SK-N-SH (cell line): ENCODE measurements at regions not wholly inside any gene's neighbourhood (a gene's known extent, or its start where the extent isn't known, plus 50 kb on each side); places are given as distances from the start of the nearest gene placed in this dataset.

Experiments used
- CTCF ChIA-PET: fragments of 300-600, 350-600 bp; formaldehyde crosslinking; extraction: SDS; loops from one replicate; lab custom pipeline; 2021; lab: Yijun Ruan, JAX
- POLR2A ChIA-PET: fragments of 350-600 bp; sonication (Branson Sonifier 250); formaldehyde crosslinking; extraction: SDS; loops from one replicate; lab custom pipeline; 2020; ENCODE audit warnings: antibody characterized with exemption, inconsistent platforms; lab: Yijun Ruan, JAX
- DNase-seq: peaks from one replicate; pipeline ENCODE4 v3.0.0; 2012
- H2AFZ ChIP-seq: fragments of 200-600 bp; sonication (generic); 2 replicates; pipeline ENCODE4 v1.8.1; 2016; ENCODE audit warnings: antibody characterized with exemption, mild to moderate bottlenecking, low read depth
- H3F3A ChIP-seq: fragments of 200-600 bp; sonication (generic); replicated peaks from 2 replicates; pipeline ENCODE3; 2016; ENCODE audit warnings: antibody characterized with exemption, mild to moderate bottlenecking; ENCODE audit not compliant: insufficient read depth
- H3K27ac ChIP-seq, 2 experiments: fragments of 200-500 bp in 1 of 2; fragments of 200-600 bp in 1 of 2; sonication (Bioruptor generic) in 1 of 2; sonication (generic), shearing (Covaris generic) in 1 of 2; 2 replicates each; pipeline versions ENCODE4 v1.5.1 to v1.6.1; 2014 to 2016; ENCODE audit warnings: low read depth in 2 of 2, inconsistent platforms in 1 of 2, low read length in 1 of 2, mild to moderate bottlenecking in 1 of 2, mixed read lengths in 1 of 2
- H3K27me3 ChIP-seq: fragments of 200-600 bp; sonication (generic), shearing (Covaris generic); 2 replicates; pipeline ENCODE4 v1.6.1; 2016; ENCODE audit warnings: mixed run types; ENCODE audit not compliant: insufficient read depth
- H3K36me3 ChIP-seq, 2 experiments: fragments of 200-500 bp in 1 of 2; fragments of 200-600 bp in 1 of 2; sonication (Bioruptor generic) in 1 of 2; sonication (generic) in 1 of 2; replicated peaks in 1 of 2; 2 replicates each; pipeline versions ENCODE3 to v1.5.1; 2014 to 2016; ENCODE audit warnings: low read length in 1 of 2, mild to moderate bottlenecking in 1 of 2; ENCODE audit not compliant: insufficient read depth in 2 of 2, control insufficient read depth in 1 of 2
- H3K4me1 ChIP-seq, 2 experiments: fragments of 200-500 bp in 1 of 2; fragments of 200-600 bp in 1 of 2; sonication (Bioruptor generic) in 1 of 2; sonication (generic), shearing (Covaris generic) in 1 of 2; 2 replicates each; pipeline versions ENCODE4 v1.5.1 to v1.6.1; 2014 to 2016; ENCODE audit warnings: low read depth in 1 of 2, low read length in 1 of 2, mixed run types in 1 of 2; ENCODE audit not compliant: insufficient read depth in 2 of 2, control insufficient read depth in 1 of 2
- H3K4me2 ChIP-seq: fragments of 200-600 bp; sonication (generic), shearing (Covaris generic); 2 replicates; pipeline ENCODE4 v1.6.1; 2017; ENCODE audit warnings: mixed run types
- H3K4me3 ChIP-seq, 2 experiments: fragments of 200-500 bp in 1 of 2; fragments of 200-600 bp in 1 of 2; sonication (Bioruptor generic) in 1 of 2; sonication (generic), shearing (Covaris generic) in 1 of 2; 2 replicates each; pipeline versions ENCODE4 v1.5.1 to v1.8.1; 2014 to 2016; ENCODE audit warnings: low read depth in 2 of 2, inconsistent platforms in 1 of 2, low read length in 1 of 2, mild to moderate bottlenecking in 1 of 2, mixed read lengths in 1 of 2, moderate library complexity in 1 of 2
- H3K79me2 ChIP-seq: fragments of 200-600 bp; sonication (generic); 2 replicates; pipeline ENCODE4 v1.8.1; 2017; ENCODE audit warnings: mild to moderate bottlenecking; ENCODE audit not compliant: insufficient read depth
- H3K9ac ChIP-seq: fragments of 200-600 bp; sonication (generic); 2 replicates; pipeline ENCODE4 v1.6.1; 2017; ENCODE audit warnings: mixed run types
- H3K9me2 ChIP-seq: fragments of 200-600 bp; sonication (generic); 2 replicates; pipeline ENCODE4 v1.6.1; 2017; ENCODE audit warnings: mixed run types
- H3K9me3 ChIP-seq: fragments of 200-600 bp; sonication (generic); 2 replicates; pipeline ENCODE4 v1.6.1; 2017; ENCODE audit warnings: mixed run types, mild to moderate bottlenecking, moderate library complexity
- H4K20me1 ChIP-seq: fragments of 200-600 bp; sonication (generic); 2 replicates; pipeline ENCODE4 v1.6.1; 2017; ENCODE audit warnings: mild to moderate bottlenecking, mixed run types; ENCODE audit not compliant: insufficient read depth
- CHD2 ChIP-seq: fragments of 150-350 bp; IDR thresholded peaks from 2 replicates; pipeline ENCODE4 v1.6.1; 2018; ENCODE audit warnings: low read length; ENCODE audit not compliant: partially characterized antibody
- ELF1 ChIP-seq: IDR thresholded peaks from 2 replicates; pipeline ENCODE4 v1.4.0; 2012
- GABPA ChIP-seq: IDR thresholded peaks from 2 replicates; pipeline ENCODE4 v1.4.0; 2012; ENCODE audit warnings: low read depth, mild to moderate bottlenecking
- MXI1 ChIP-seq: IDR thresholded peaks from 2 replicates; pipeline ENCODE4 v1.6.1; 2012; ENCODE audit warnings: mild to moderate bottlenecking, low read depth, low read length, improper control_type of control experiment
- NRF1 ChIP-seq: IDR thresholded peaks from 2 replicates; pipeline ENCODE4 v1.6.1; 2012; ENCODE audit warnings: low read depth, mild to moderate bottlenecking, low read length
- POLR2AphosphoS5 ChIP-seq: IDR thresholded peaks from 2 replicates; pipeline ENCODE4 v1.6.1; 2012; ENCODE audit warnings: low read depth, low read length
- RAD21 ChIP-seq: IDR thresholded peaks from 2 replicates; pipeline ENCODE4 v1.6.1; 2012; ENCODE audit warnings: mild to moderate bottlenecking, low read length
- RXRA ChIP-seq: IDR thresholded peaks from 2 replicates; pipeline ENCODE4 v1.4.0; 2012; ENCODE audit warnings: low read depth, mild to moderate bottlenecking, borderline replicate concordance
- SMC3 ChIP-seq: IDR thresholded peaks from 2 replicates; pipeline ENCODE4 v1.6.1; 2012; ENCODE audit warnings: low read depth, low read length, improper control_type of control experiment
- TAF1 ChIP-seq: IDR thresholded peaks from 2 replicates; pipeline ENCODE4 v1.6.1; 2012; ENCODE audit warnings: low read depth, mild to moderate bottlenecking, low read length, moderate library complexity, borderline replicate concordance
- YY1 ChIP-seq: IDR thresholded peaks from 2 replicates; pipeline ENCODE4 v1.4.0; 2012; ENCODE audit warnings: low read depth, mild to moderate bottlenecking
- WGBS: methylation state at CpG from one replicate; pipeline ENCODE4 v1.1.6; 2017; ENCODE audit warnings: low lambda C conversion rate; 5-methylcytosine and 5-hydroxymethylcytosine counted together
- TF ChIP-seq, protein P1 (sequence below): IDR thresholded peaks from 2 replicates; pipeline ENCODE4 v1.4.0; 2012; ENCODE audit warnings: low read depth, borderline replicate concordance
- TF ChIP-seq, protein P2 (sequence below): IDR thresholded peaks from 2 replicates; pipeline ENCODE4 v1.6.1; 2012; ENCODE audit warnings: mild to moderate bottlenecking, low read depth, low read length, moderate library complexity
- TF ChIP-seq, protein P3 (sequence below): fragments of 150-350 bp; IDR thresholded peaks from 2 replicates; pipeline ENCODE4 v1.6.1; 2017; ENCODE audit warnings: antibody characterized with exemption, low read length, low read depth, borderline replicate concordance

DNA sequence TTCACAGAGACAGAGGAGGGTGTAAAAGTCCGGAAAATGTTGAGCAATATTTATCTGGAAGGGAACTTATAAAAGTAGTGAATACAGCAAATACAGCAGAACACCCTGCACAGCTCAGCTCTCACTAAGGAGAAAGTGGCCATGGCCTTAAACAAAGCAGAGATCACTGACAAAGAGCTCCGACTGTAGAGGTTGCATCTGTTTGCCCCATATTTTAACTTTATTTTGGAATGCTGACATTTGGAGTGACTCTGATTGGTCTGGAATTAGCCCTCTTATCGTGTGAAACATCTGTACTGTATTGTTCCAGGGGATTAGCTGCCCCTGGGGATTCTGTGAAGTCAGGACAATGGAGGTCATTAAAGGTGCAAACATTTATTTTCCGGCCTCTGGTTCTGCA lies 1275.7 kb upstream of the FLRT2 start:
- H3K9me3 ChIP-seq = no peaks in the 10 kb centered on the region
- no peaks in the 10 kb centered on the region for H3K79me2 ChIP-seq
- WGBS = 4% methylated on average over 4 of the region's 4 CpGs
- no peak overlapping the region for H3K4me2 ChIP-seq
- ChIA-PET CTCF (no interaction called here), POLR2A (no interaction called here)
- H4K20me1 ChIP-seq = no peaks in the 10 kb centered on the region
- H3K4me1 ChIP-seq = no peaks in the 10 kb centered on the region; a peak in 1 of 4 replicates
- no peak overlapping the region for H3K9ac ChIP-seq
- no peaks in the 10 kb centered on the region for H3F3A ChIP-seq
- H3K9me2 ChIP-seq = no peaks in the 10 kb centered on the region
- no peak for TF ChIP-seq MXI1
- TF ChIP-seq POLR2AphosphoS5 = no peak
- TF ChIP-seq SMC3 = no peak
- TF ChIP-seq, protein P1, sequence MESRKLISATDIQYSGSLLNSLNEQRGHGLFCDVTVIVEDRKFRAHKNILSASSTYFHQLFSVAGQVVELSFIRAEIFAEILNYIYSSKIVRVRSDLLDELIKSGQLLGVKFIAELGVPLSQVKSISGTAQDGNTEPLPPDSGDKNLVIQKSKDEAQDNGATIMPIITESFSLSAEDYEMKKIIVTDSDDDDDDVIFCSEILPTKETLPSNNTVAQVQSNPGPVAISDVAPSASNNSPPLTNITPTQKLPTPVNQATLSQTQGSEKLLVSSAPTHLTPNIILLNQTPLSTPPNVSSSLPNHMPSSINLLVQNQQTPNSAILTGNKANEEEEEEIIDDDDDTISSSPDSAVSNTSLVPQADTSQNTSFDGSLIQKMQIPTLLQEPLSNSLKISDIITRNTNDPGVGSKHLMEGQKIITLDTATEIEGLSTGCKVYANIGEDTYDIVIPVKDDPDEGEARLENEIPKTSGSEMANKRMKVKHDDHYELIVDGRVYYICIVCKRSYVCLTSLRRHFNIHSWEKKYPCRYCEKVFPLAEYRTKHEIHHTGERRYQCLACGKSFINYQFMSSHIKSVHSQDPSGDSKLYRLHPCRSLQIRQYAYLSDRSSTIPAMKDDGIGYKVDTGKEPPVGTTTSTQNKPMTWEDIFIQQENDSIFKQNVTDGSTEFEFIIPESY = no peak
- TF ChIP-seq, protein P2, sequence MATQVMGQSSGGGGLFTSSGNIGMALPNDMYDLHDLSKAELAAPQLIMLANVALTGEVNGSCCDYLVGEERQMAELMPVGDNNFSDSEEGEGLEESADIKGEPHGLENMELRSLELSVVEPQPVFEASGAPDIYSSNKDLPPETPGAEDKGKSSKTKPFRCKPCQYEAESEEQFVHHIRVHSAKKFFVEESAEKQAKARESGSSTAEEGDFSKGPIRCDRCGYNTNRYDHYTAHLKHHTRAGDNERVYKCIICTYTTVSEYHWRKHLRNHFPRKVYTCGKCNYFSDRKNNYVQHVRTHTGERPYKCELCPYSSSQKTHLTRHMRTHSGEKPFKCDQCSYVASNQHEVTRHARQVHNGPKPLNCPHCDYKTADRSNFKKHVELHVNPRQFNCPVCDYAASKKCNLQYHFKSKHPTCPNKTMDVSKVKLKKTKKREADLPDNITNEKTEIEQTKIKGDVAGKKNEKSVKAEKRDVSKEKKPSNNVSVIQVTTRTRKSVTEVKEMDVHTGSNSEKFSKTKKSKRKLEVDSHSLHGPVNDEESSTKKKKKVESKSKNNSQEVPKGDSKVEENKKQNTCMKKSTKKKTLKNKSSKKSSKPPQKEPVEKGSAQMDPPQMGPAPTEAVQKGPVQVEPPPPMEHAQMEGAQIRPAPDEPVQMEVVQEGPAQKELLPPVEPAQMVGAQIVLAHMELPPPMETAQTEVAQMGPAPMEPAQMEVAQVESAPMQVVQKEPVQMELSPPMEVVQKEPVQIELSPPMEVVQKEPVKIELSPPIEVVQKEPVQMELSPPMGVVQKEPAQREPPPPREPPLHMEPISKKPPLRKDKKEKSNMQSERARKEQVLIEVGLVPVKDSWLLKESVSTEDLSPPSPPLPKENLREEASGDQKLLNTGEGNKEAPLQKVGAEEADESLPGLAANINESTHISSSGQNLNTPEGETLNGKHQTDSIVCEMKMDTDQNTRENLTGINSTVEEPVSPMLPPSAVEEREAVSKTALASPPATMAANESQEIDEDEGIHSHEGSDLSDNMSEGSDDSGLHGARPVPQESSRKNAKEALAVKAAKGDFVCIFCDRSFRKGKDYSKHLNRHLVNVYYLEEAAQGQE = no peak
- TF ChIP-seq NRF1 = no peak
- no peak for TF ChIP-seq TAF1
- no peak for TF ChIP-seq CHD2
- TF ChIP-seq YY1 = no peak
- TF ChIP-seq GABPA = no peak
- TF ChIP-seq, protein P3, sequence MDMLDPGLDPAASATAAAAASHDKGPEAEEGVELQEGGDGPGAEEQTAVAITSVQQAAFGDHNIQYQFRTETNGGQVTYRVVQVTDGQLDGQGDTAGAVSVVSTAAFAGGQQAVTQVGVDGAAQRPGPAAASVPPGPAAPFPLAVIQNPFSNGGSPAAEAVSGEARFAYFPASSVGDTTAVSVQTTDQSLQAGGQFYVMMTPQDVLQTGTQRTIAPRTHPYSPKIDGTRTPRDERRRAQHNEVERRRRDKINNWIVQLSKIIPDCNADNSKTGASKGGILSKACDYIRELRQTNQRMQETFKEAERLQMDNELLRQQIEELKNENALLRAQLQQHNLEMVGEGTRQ = no peak
- no peak for TF ChIP-seq ELF1
- TF ChIP-seq RXRA = no peak
- no peak for TF ChIP-seq RAD21
- H3K36me3 ChIP-seq = no peaks in the 10 kb centered on the region
- no peak overlapping the region for H2AFZ ChIP-seq
- no peak overlapping the region for H3K4me3 ChIP-seq
- no peak for DNase-seq
- H3K27ac ChIP-seq = no peak overlapping the region
- H3K27me3 ChIP-seq = no peaks in the 10 kb centered on the region
